NCI-H526 treated with DMSO at 0.1 percent for 48 hours (cell line): ENCODE measurements at regions not wholly inside any gene's neighbourhood (a gene's known extent, or its start where the extent isn't known, plus 50 kb on each side); places are given as distances from the start of the nearest gene placed in this dataset.

Experiments
- DNase-seq: peaks from one replicate; lab custom pipeline; 2025; lab: John Stamatoyannopoulos, UW

DNA sequence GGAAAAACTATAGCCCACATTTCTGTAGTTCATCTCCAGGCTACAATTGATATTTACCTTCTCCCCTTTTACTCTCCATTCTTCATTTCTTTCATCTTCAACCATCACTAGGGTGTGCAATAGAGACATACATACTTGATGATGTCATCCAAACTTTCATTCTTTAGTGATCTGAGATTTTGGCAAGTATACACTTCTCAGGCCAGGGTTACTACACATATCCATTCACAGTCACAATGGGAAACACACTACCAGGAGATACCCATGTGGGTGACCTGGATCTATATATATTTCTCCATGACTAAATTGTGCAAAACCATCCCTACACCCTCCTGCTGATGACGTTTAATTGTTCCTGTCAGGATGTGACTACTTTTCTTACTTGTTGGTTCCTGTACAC, 769.5 kb upstream of the DPPA4 start:
- DNase-seq = no peak

- no peak for DNase-seq
These were observed 786.6 kb upstream of the DPPA4 start for GRCh38 chr3:110123946-110124345.

- DNase-seq = no peak
These were observed 788.7 kb upstream of the DPPA4 start for GRCh38 chr3:110126065-110126464.

- DNase-seq = no peak
These were observed 796.6 kb upstream of the DPPA4 start for GRCh38 chr3:110133971-110134370.

- DNase-seq = no peak
These were observed 801.7 kb upstream of the DPPA4 start for GRCh38 chr3:110139048-110139447.

GRCh38 chr3:110139821-110140220, 802.5 kb upstream of the DPPA4 start:
- no peak for DNase-seq

DNA sequence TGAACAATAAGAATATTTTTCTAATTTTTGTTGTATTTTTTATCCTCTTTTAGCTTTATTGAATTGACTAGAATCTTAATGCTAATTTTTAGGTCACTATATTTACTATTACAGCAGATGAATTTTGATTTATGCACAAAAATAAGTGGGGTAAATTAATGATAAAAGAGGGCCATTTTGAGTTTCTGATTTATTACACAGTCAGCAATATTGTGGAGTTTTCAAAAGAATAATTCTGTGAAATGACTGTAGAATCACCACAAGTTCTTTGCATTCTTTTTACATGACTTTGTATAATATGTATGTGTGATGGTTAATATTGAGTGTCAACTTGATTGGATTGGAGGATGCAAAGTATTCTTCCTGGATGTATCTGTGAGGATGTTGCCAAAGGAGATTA, 812.4 kb upstream of the DPPA4 start:
- no peak for DNase-seq

DNA sequence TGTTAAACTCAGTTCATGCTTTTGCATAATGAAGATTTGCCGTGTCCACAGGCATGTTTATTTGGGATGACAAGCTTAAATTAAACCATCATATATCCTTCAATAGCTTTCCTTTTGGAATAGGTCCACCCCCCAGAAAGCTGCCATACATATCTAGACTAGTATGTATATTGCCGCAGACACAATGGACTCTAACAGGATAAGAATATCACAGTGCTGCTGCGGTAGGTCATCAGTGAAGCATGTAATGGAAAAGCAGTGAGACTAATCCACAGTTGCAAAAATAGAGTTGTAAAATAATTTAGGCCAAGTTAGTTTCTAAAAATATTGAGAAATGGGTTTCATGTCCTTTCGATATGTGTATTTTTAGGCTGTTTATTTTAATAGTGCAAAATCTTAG, 819.9 kb upstream of the DPPA4 start:
- no peak for DNase-seq

GRCh38 chr3:110164632-110165369, 827.5 kb upstream of the DPPA4 start:
- no peak for DNase-seq

DNA sequence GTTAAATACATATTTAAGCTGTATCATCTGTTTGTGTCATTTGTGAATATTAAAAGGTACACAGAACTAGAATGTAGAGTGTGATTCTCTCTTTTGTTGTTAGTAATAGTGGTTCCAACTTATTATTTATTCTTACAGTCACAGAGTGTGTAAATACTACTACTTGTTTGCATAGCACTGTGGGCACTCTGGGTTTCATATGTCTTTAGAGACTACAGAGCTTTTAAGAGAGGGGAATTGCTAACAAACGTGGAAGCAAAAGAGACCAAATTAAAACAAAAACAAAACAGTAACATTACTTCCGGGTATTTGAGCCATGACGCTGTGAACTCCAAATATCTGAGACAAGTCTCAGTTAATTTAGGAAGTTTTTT, 828.0 kb upstream of the DPPA4 start:
- DNase-seq = no peak

- DNase-seq = no peak
These were observed 828.4 kb upstream of the DPPA4 start for GRCh38 chr3:110165753-110166152.

DNA sequence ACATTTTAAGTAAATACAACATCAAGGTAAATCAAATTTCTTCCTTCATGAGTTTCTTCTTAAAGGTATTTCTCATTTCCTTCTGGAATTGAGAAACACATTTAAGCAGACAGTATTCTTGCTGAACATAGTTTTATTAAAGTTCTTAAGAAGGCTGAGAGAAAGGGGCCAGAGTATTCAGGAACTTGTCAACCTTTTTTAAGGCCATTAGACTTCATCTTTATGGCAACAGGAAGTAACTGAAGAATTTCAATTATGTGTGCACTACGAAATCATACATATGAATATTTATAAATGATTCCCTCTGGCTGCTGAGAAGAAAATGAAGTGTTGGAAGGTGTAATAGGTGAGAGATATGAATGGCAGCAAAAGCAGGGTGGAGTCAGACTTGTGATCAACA, 829.4 kb upstream of the DPPA4 start:
- no peak for DNase-seq

DNA sequence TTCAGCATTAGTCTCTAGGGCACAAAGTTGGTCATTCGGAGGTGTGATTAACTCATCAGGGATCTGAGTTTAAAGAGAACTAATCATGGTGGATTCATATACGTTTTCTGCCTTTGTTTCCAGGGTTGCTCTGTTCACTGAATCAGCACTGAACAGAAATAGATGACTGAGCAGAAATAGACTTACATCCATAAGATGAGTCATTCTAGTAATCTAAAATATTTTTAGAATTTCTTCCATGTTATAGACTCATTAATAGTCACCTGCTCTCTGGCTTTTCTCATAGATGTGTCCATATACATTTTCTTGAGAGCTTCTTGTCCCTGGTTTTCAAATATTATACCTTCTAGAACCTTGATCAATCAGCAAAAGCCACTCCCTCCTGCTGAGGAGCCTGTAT, 837.6 kb upstream of the DPPA4 start:
- no peak for DNase-seq

DNA sequence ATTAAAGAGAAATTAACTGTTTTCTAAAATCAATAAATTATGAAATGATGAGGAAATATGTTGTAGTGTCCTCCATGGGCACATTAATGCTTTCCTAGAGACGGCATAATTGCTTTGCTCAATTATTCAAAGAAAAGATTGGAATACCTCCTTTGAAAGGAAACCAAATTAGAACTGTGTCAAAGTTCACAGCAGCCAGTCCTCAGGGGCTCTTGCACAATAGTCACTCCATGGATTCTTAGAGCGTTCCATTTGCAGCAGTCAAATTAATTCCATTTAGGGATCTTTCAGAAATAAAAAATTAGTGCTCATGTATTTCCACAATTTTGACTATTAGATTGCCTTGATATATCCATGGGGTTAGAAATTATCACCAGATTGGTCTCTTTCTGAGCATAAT, 841.6 kb upstream of the DPPA4 start:
- DNase-seq = no peak

- DNase-seq = no peak
These were observed 843.4 kb upstream of the DPPA4 start for GRCh38 chr3:110180733-110181132.

GRCh38 chr3:110181226-110181625, 843.9 kb upstream of the DPPA4 start:
- DNase-seq = no peak

DNA sequence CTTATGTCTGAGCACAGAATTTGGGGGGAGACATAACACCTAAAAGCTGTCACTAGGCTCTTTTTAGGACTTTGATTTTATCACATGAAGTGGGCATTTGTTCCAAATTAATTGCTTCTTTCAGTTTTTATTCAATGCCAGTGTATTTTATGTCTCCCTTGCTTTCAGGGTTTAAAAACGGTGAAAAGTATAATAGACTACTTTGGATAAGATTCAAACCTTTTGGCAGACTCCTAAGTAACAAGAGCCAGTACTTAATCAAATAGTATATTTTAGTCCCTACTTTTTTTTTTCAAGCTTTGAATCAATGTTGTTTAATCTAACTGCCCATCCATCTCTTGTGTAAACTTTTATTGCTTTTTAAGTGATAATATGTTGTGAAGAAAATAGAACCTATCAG, 847.2 kb upstream of the DPPA4 start:
- no peak for DNase-seq

DNA sequence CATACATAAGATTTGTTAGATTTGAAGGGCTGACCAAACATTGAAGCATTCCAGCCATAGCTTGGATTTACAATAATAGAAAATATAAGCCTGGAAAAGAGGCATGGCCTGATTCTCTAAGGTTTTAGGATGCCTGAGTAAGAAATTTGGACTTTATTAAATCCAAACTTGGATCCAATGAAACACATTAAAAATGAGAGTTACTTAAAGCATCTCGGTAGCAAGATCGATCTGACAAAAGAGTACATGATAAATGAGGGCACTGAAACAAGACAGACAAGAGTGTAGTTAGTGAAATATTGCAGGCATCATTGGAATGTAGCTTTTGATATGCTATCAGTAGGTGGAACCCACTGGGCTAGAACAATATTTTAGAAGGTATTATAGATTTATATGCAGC, 855.7 kb upstream of the DPPA4 start:
- no peak for DNase-seq

GRCh38 chr3:110198717-110199587, 861.6 kb upstream of the DPPA4 start:
- peak; percentile 41 for DNase-seq

DNA sequence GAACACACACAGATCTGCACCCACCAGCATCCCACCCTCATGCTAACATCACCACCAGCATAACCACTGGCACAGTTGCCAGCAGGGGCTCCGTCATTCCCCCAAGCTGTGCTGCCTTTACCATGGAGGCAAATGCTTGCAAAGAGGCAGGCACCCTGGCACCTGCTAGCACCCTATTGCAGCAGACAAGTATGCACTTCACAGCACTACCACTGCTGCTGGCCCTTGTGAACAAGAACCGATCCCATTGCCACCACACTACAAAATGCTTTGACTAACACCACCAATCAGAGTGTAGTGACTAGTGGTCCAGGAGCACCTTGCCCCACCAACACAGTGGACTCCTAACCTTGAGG, 862.2 kb upstream of the DPPA4 start:
- DNase-seq = no peak

- no peak for DNase-seq
These were observed 861.4 kb upstream of the NECTIN3 start for GRCh38 chr3:110210086-110210660.

- DNase-seq = no peak
These were observed 845.0 kb upstream of the NECTIN3 start for GRCh38 chr3:110226645-110227044.

DNA sequence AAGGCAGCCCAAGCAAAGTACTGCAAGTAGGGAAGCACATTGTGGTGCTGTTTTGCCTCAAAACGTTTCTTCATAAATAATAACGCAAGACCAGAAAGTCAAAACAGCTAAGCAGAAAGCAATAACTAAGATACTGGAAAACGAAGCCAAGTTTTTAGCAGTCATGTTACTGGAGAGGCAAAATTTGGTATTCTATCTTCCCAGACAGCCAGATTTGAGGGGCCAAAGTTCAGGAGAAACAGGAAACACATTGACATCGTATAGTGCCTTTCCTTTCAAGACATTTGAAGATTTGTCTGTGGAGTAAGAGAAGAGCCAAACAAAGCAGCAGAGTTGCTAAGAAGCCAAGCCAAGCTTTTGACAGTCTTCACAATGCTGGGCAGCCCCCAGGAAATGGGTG, 843.6 kb upstream of the NECTIN3 start:
- DNase-seq = no peak
